Heart left ventricle (tissue), 16 donors: ENCODE measurements at regions not wholly inside any gene's neighbourhood (a gene's known extent, or its start where the extent isn't known, plus 50 kb on each side); places are given as distances from the start of the nearest gene placed in this dataset.

Experiments
- ATAC-seq, 4 donors: fragments of 200-7000 bp; cut with Tn5 transposase; one replicate each; pipeline ENCODE4 v1.9.1; 2020 to 2022; ENCODE audit warnings: moderate library complexity in 4 of 4, mild to moderate bottlenecking in 3 of 4, moderate number of reproducible peaks in 1 of 4
- DNase-seq, 5 donors: peaks; one replicate each; pipeline ENCODE4 v3.0.0-alpha.2; 2020
- H3K27ac ChIP-seq, 12 donors: fragments of 200-600 bp; sonication (generic) in 4 of 12; one replicate each; pipeline versions ENCODE4 v1.5.0 to v1.8.0; 2016 to 2022; ENCODE audit warnings: mild to moderate bottlenecking in 2 of 12
- H3K27me3 ChIP-seq, 9 donors: fragments of 200-600 bp; sonication (generic) in 2 of 9; one replicate each; pipeline versions ENCODE4 v1.5.1 to v1.8.0; 2016 to 2022; ENCODE audit warnings: mild to moderate bottlenecking in 3 of 9
- H3K36me3 ChIP-seq, 9 donors: fragments of 200-600 bp; sonication (generic) in 2 of 9; one replicate each; pipeline versions ENCODE4 v1.5.0 to v1.8.0; 2018 to 2022; ENCODE audit warnings: mild to moderate bottlenecking in 2 of 9
- H3K4me1 ChIP-seq, 12 donors: fragments of 200-600 bp; sonication (generic) in 4 of 12; one replicate each; pipeline versions ENCODE4 v1.5.0 to v1.8.0; 2016 to 2022; ENCODE audit warnings: mild to moderate bottlenecking in 3 of 12
- H3K4me3 ChIP-seq, 12 donors: fragments of 200-600 bp; sonication (generic) in 4 of 12; one replicate each; pipeline versions ENCODE4 v1.5.0 to v1.8.0; 2017 to 2022; ENCODE audit warnings: mild to moderate bottlenecking in 9 of 12, moderate library complexity in 4 of 12
- H3K9me3 ChIP-seq, 12 donors: fragments of 200-600 bp; sonication (generic) in 4 of 12; one replicate each; pipeline versions ENCODE4 v1.5.0 to v1.8.0; 2016 to 2022; ENCODE audit warnings: mild to moderate bottlenecking in 1 of 12
- CTCF ChIP-seq, 12 donors: fragments of 200-600 bp; sonication (generic) in 4 of 12; IDR thresholded peaks; one replicate each; pipeline versions ENCODE4 v1.5.0 to v1.8.0; 2018 to 2022; ENCODE audit warnings: antibody characterized with exemption in 12 of 12, mild to moderate bottlenecking in 5 of 12
- POLR2A ChIP-seq, 2 donors: fragments of 450-650 bp; IDR thresholded peaks; one replicate each; pipeline ENCODE4 v1.6.1; 2017; ENCODE audit warnings: antibody characterized with exemption in 2 of 2, mild to moderate bottlenecking in 2 of 2, moderate library complexity in 2 of 2
- WGBS, 4 donors: extraction: QIAGEN DNeasy Blood & Tissue Kit in 2 of 4; methylation state at CpG; one replicate each; pipeline versions ENCODE4 v1.1.5 to v1.1.7; 2013 to 2018; 5-methylcytosine and 5-hydroxymethylcytosine counted together
- intact Hi-C, 10 donors: fragments of 100-400 bp; cut with DNase I; formaldehyde crosslinking; loops; one replicate each; pipeline versions ENCODE4 v1.11.1 to v1.14.2; 2022
- donor health status: ischemic (EF 13 %, LVEDD 7.1; RV severe dilation, severe dysfunction).
- donor health status: healthy with polysubstance abuse.
- donor health status: DM: no; HTN: yes; CAD: no.
- donor health status: DM: no; HTN: no; CAD: no.
- donor health status: ischemic (EF 25% LVEDD 6.9; RV normal size, moderate dysfunction).
- donor health status: ischemic (EF 25% LVEDD 5.7; RV mildly dilated, moderate dysfunction).
- donor health status: healthy.
- donor health status: DM: yes; HTN: yes; CAD: no.
- donor health status: ischemic (EF 35%, LVEDD 5.7; RV mildly dilated, moderate dysfunction).
- donor health status: nonischemic (EF 11% LVEDD 7.7; RV severe dilation, severe dysfunction).
- donor health status: DM: yes; HTN: yes; CAD: no.
- donor health status: PGD.
- donor health status: ischemic (EF 29% LVEDD 5.4; RV normal size, mild dysfunction).
- donor health status: nonischemic (EF 23%, LVEDD 6.1; RV moderate dilation, normal function).

GRCh38 chr1:14470802-14471201 is 127.7 kb upstream of the KAZN start:
- TF ChIP-seq POLR2A (IDR thresholded peaks at IDR 0.05) (no peak), CTCF (IDR thresholded peaks at IDR 0.05) (no peak)
- no peaks in the 10 kb centered on the region for H3K9me3 ChIP-seq
- no peak overlapping the region for H3K4me3 ChIP-seq
- ATAC-seq (peak; percentile 26 to 88 (median 55)), DNase-seq (peak in 1 of 5 donors; percentile 38)
- H3K4me1 ChIP-seq = no peaks in the 10 kb centered on the region
- H3K27me3 ChIP-seq = no peaks in the 10 kb centered on the region
- H3K27ac ChIP-seq = no peak overlapping the region
- no peaks in the 10 kb centered on the region for H3K36me3 ChIP-seq
- intact Hi-C loops = no loop called here
- 66 to 81% (median 73%) methylated on average over 4 of the region's 4 CpGs for WGBS, 4 donors

GRCh38 chr1:14474856-14475255 is 123.6 kb upstream of the KAZN start:
- TF ChIP-seq POLR2A (IDR thresholded peaks at IDR 0.05) = no peak
- TF ChIP-seq CTCF (IDR thresholded peaks at IDR 0.05) = no peak
- no peaks in the 10 kb centered on the region for H3K36me3 ChIP-seq
- no peak for DNase-seq
- intact Hi-C loops = no loop called here
- H3K27ac ChIP-seq = no peak overlapping the region
- no peak overlapping the region for H3K4me3 ChIP-seq
- ATAC-seq = no peak
- peaks cover 0 to 5% (median 0%) of the 10 kb centered on the region in 9 donors for H3K27me3 ChIP-seq
- no peaks in the 10 kb centered on the region for H3K9me3 ChIP-seq
- whole genome bisulfite sequencing, 4 donors = 82 to 86% (median 84%) methylated on average over 1 of the region's 1 CpG
- H3K4me1 ChIP-seq = no peaks in the 10 kb centered on the region

- Histone ChIP-seq H3K4me1 (no peaks in the 10 kb centered on the region), H3K27ac (no peak overlapping the region), H3K4me3 (no peak overlapping the region), H3K36me3 (no peaks in the 10 kb centered on the region), H3K27me3 (peaks cover 0 to 5% (median 0%) of the 10 kb centered on the region in 9 donors), H3K9me3 (no peaks in the 10 kb centered on the region)
- TF ChIP-seq POLR2A (IDR thresholded peaks at IDR 0.05) (no peak), CTCF (IDR thresholded peaks at IDR 0.05) (no peak)
- 77 to 81% (median 79%) methylated on average over 8 of the region's 8 CpGs for WGBS, 4 donors
- intact Hi-C loops = no loop called here
- ATAC-seq (no peak), DNase-seq (no peak)
Measured at GRCh38 chr1:14476170-14476955, 122.1 kb upstream of the KAZN start.

- DNase-seq (no peak), ATAC-seq (no peak)
- H3K4me1 ChIP-seq = no peaks in the 10 kb centered on the region
- TF ChIP-seq CTCF (IDR thresholded peaks at IDR 0.05) = no peak
- no peak for TF ChIP-seq POLR2A (IDR thresholded peaks at IDR 0.05)
- no peak overlapping the region for H3K27ac ChIP-seq
- no peak overlapping the region for H3K4me3 ChIP-seq
- WGBS, 4 donors = 62 to 72% (median 69%) methylated on average over 2 of the region's 2 CpGs
- H3K9me3 ChIP-seq = no peaks in the 10 kb centered on the region
- peaks cover 0 to 5% (median 0%) of the 10 kb centered on the region in 9 donors for H3K27me3 ChIP-seq
- intact Hi-C loops = no loop called here
- H3K36me3 ChIP-seq = no peaks in the 10 kb centered on the region
Measured at GRCh38 chr1:14478120-14478519, 120.4 kb upstream of the KAZN start.
